SK-N-SH treated with all-trans-retinoic acid at 6 μM for 48 hours (cell line): ENCODE measurements at regions not wholly inside any gene's neighbourhood (a gene's known extent, or its start where the extent isn't known, plus 50 kb on each side); places are given as distances from the start of the nearest gene placed in this dataset.
A peak's percentile ranks its signal among the peaks of the same experiment; 100 is the strongest.

Source experiments
- ATAC-seq: fragments of 200-7000 bp; cut with Tn5 transposase; 3 replicates; pipeline ENCODE4 v1.9.1; 2020; ENCODE audit warnings: mild to moderate bottlenecking, moderate library complexity
- ARNTL ChIP-seq: fragments of 450-650 bp; formaldehyde crosslinking; IDR thresholded peaks from 2 replicates; pipeline ENCODE4 v1.5.0; 2020; ENCODE audit warnings: low read depth, mild to moderate bottlenecking, moderate library complexity, borderline replicate concordance
- CSDC2 ChIP-seq: fragments of 250-450 bp; sonication (Bioruptor Pico); IDR thresholded peaks from 2 replicates; pipeline ENCODE4 v1.5.0; 2020; ENCODE audit warnings: mild to moderate bottlenecking, moderate library complexity
- ISL1 ChIP-seq: fragments of 250-450 bp; sonication (Bioruptor Pico); IDR thresholded peaks from 2 replicates; pipeline ENCODE4 v2.1.2; 2022; ENCODE audit warnings: mild to moderate bottlenecking, moderate library complexity
- OSR1 ChIP-seq: fragments of 250-450 bp; sonication (Bioruptor Pico); IDR thresholded peaks from 2 replicates; pipeline ENCODE4 v1.8.0; 2022; ENCODE audit warnings: moderate library complexity, mild to moderate bottlenecking, inconsistent platforms
- PPARA ChIP-seq: fragments of 250-450 bp; sonication (Bioruptor Pico); IDR thresholded peaks from 2 replicates; pipeline ENCODE4 v1.5.0; 2020; ENCODE audit warnings: mild to moderate bottlenecking, borderline replicate concordance
- RARB ChIP-seq: fragments of 250-450 bp; sonication (Bioruptor Pico); IDR thresholded peaks from 2 replicates; pipeline ENCODE4 v1.8.0; 2021; ENCODE audit warnings: mild to moderate bottlenecking, moderate library complexity
- SNAI2 ChIP-seq: fragments of 250-450 bp; sonication (Bioruptor Pico); IDR thresholded peaks from 2 replicates; pipeline ENCODE4 v1.5.0; 2020; ENCODE audit warnings: mild to moderate bottlenecking, moderate library complexity
- TCF4 ChIP-seq: fragments of 250-450 bp; sonication (Bioruptor Pico); IDR thresholded peaks from 2 replicates; pipeline ENCODE4 v1.8.0; 2021; ENCODE audit warnings: mild to moderate bottlenecking, moderate library complexity, borderline replicate concordance
- TOX ChIP-seq: fragments of 250-450 bp; sonication (Bioruptor Pico); IDR thresholded peaks from 2 replicates; pipeline ENCODE4 v1.8.0; 2021; ENCODE audit warnings: mild to moderate bottlenecking, moderate library complexity, borderline replicate concordance
- ZC3H10 ChIP-seq: fragments of 250-450 bp; sonication (Bioruptor Pico); IDR thresholded peaks from 2 replicates; pipeline ENCODE4 v1.5.1; 2021; ENCODE audit warnings: mild to moderate bottlenecking, moderate library complexity
- ZFP3 ChIP-seq: fragments of 250-450 bp; sonication (Bioruptor Pico); IDR thresholded peaks from 2 replicates; pipeline ENCODE4 v1.5.0; 2020; ENCODE audit warnings: mild to moderate bottlenecking, moderate library complexity
- ZFP30 ChIP-seq: fragments of 450-650 bp; formaldehyde crosslinking; IDR thresholded peaks from 2 replicates; pipeline ENCODE4 v1.5.0; 2022; ENCODE audit warnings: mild to moderate bottlenecking, moderate library complexity
- ZNF70 ChIP-seq: fragments of 450-650 bp; formaldehyde crosslinking; IDR thresholded peaks from 2 replicates; pipeline ENCODE4 v1.5.0; 2020; ENCODE audit warnings: mild to moderate bottlenecking, moderate library complexity
- ZNF8 ChIP-seq: fragments of 450-650 bp; formaldehyde crosslinking; IDR thresholded peaks from 2 replicates; pipeline ENCODE4 v1.5.0; 2020; ENCODE audit warnings: mild to moderate bottlenecking, moderate library complexity
- TF ChIP-seq, protein P1 (sequence below): fragments of 250-450 bp; sonication (Bioruptor Pico); IDR thresholded peaks from 2 replicates; pipeline ENCODE4 v1.8.0; 2020; ENCODE audit warnings: mild to moderate bottlenecking, moderate library complexity, borderline replicate concordance
- TF ChIP-seq, protein P2 (sequence below): fragments of 250-450 bp; sonication (Bioruptor Pico); IDR thresholded peaks from 2 replicates; pipeline ENCODE4 v1.8.0; 2021; ENCODE audit warnings: low read depth, mild to moderate bottlenecking, moderate library complexity, borderline replicate concordance
- TF ChIP-seq, protein P3 (sequence below): fragments of 250-450 bp; sonication (Bioruptor Pico); IDR thresholded peaks from 2 replicates; pipeline ENCODE4 v1.5.0; 2020; ENCODE audit warnings: mild to moderate bottlenecking, moderate library complexity
- TF ChIP-seq, protein P4 (sequence below): fragments of 250-450 bp; sonication (Bioruptor Pico); IDR thresholded peaks from 2 replicates; pipeline ENCODE4 v1.5.1; 2021; ENCODE audit warnings: mild to moderate bottlenecking, moderate library complexity
- TF ChIP-seq, protein P5 (sequence below): fragments of 250-450 bp; sonication (Bioruptor Pico); IDR thresholded peaks from 2 replicates; pipeline ENCODE4 v1.5.1; 2020; ENCODE audit warnings: low read depth, mild to moderate bottlenecking, moderate library complexity

DNA sequence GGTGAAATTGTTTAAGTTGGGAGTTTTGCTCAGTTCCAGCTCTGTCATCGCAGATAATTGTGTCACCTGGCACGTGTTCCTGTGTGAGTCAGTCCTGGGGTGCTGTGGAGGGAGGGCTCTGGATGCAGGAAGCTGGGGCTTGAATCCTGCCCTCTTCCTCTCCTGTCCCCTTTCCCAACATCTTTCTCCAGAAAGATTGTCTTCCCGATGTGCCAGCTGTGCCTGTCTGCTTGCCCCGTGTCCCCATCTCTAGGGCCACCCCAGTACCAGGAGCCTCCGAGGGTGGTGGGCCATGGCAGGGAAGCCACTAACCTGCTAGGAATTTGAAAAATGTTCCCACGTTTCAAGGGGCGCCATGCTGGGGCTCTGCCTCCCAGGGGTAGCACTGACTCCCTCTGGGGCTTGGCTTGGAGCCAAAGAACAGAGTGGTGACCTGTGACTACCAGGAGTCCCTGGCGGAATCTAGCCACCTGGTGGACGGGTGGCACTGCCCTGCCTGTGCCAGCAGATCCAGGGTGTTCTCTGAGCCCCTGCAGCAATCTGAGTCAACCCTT is 198.1 kb downstream of the ENGASE start:
- TF ChIP-seq, protein P1, sequence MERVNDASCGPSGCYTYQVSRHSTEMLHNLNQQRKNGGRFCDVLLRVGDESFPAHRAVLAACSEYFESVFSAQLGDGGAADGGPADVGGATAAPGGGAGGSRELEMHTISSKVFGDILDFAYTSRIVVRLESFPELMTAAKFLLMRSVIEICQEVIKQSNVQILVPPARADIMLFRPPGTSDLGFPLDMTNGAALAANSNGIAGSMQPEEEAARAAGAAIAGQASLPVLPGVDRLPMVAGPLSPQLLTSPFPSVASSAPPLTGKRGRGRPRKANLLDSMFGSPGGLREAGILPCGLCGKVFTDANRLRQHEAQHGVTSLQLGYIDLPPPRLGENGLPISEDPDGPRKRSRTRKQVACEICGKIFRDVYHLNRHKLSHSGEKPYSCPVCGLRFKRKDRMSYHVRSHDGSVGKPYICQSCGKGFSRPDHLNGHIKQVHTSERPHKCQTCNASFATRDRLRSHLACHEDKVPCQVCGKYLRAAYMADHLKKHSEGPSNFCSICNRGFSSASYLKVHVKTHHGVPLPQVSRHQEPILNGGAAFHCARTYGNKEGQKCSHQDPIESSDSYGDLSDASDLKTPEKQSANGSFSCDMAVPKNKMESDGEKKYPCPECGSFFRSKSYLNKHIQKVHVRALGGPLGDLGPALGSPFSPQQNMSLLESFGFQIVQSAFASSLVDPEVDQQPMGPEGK (CRISPR knock-in tag): no peak
- TF ChIP-seq ZFP3 (CRISPR knock-in tag) (no peak), TOX (CRISPR knock-in tag) (no peak), OSR1 (CRISPR knock-in tag) (no peak), ZFP30 (CRISPR knock-in tag) (no peak), RARB (no peak), SNAI2 (CRISPR knock-in tag) (no peak), ARNTL (CRISPR knock-in tag) (no peak), PPARA (CRISPR knock-in tag) (no peak), ZC3H10 (CRISPR knock-in tag) (no peak), ISL1 (CRISPR knock-in tag) (no peak), ZNF70 (CRISPR knock-in tag) (no peak), CSDC2 (CRISPR knock-in tag) (no peak), ZNF8 (no peak)
- TF ChIP-seq, protein P2, sequence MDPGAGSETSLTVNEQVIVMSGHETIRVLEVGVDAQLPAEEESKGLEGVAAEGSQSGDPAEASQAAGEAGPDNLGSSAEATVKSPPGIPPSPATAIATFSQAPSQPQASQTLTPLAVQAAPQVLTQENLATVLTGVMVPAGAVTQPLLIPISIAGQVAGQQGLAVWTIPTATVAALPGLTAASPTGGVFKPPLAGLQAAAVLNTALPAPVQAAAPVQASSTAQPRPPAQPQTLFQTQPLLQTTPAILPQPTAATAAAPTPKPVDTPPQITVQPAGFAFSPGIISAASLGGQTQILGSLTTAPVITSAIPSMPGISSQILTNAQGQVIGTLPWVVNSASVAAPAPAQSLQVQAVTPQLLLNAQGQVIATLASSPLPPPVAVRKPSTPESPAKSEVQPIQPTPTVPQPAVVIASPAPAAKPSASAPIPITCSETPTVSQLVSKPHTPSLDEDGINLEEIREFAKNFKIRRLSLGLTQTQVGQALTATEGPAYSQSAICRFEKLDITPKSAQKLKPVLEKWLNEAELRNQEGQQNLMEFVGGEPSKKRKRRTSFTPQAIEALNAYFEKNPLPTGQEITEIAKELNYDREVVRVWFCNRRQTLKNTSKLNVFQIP: no peak
- TF ChIP-seq, protein P3, sequence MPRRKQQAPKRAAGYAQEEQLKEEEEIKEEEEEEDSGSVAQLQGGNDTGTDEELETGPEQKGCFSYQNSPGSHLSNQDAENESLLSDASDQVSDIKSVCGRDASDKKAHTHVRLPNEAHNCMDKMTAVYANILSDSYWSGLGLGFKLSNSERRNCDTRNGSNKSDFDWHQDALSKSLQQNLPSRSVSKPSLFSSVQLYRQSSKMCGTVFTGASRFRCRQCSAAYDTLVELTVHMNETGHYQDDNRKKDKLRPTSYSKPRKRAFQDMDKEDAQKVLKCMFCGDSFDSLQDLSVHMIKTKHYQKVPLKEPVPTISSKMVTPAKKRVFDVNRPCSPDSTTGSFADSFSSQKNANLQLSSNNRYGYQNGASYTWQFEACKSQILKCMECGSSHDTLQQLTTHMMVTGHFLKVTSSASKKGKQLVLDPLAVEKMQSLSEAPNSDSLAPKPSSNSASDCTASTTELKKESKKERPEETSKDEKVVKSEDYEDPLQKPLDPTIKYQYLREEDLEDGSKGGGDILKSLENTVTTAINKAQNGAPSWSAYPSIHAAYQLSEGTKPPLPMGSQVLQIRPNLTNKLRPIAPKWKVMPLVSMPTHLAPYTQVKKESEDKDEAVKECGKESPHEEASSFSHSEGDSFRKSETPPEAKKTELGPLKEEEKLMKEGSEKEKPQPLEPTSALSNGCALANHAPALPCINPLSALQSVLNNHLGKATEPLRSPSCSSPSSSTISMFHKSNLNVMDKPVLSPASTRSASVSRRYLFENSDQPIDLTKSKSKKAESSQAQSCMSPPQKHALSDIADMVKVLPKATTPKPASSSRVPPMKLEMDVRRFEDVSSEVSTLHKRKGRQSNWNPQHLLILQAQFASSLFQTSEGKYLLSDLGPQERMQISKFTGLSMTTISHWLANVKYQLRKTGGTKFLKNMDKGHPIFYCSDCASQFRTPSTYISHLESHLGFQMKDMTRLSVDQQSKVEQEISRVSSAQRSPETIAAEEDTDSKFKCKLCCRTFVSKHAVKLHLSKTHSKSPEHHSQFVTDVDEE (CRISPR knock-in tag): no peak
- TF ChIP-seq, protein P4, sequence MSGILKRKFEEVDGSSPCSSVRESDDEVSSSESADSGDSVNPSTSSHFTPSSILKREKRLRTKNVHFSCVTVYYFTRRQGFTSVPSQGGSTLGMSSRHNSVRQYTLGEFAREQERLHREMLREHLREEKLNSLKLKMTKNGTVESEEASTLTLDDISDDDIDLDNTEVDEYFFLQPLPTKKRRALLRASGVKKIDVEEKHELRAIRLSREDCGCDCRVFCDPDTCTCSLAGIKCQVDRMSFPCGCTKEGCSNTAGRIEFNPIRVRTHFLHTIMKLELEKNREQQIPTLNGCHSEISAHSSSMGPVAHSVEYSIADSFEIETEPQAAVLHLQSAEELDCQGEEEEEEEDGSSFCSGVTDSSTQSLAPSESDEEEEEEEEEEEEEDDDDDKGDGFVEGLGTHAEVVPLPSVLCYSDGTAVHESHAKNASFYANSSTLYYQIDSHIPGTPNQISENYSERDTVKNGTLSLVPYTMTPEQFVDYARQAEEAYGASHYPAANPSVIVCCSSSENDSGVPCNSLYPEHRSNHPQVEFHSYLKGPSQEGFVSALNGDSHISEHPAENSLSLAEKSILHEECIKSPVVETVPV: no peak
- TF ChIP-seq, protein P5, sequence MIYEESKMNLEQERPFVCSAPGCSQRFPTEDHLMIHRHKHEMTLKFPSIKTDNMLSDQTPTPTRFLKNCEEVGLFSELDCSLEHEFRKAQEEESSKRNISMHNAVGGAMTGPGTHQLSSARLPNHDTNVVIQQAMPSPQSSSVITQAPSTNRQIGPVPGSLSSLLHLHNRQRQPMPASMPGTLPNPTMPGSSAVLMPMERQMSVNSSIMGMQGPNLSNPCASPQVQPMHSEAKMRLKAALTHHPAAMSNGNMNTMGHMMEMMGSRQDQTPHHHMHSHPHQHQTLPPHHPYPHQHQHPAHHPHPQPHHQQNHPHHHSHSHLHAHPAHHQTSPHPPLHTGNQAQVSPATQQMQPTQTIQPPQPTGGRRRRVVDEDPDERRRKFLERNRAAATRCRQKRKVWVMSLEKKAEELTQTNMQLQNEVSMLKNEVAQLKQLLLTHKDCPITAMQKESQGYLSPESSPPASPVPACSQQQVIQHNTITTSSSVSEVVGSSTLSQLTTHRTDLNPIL: no peak
- peak; percentile 24; the same call in 2 of the 3 replicates for ATAC-seq

DNA sequence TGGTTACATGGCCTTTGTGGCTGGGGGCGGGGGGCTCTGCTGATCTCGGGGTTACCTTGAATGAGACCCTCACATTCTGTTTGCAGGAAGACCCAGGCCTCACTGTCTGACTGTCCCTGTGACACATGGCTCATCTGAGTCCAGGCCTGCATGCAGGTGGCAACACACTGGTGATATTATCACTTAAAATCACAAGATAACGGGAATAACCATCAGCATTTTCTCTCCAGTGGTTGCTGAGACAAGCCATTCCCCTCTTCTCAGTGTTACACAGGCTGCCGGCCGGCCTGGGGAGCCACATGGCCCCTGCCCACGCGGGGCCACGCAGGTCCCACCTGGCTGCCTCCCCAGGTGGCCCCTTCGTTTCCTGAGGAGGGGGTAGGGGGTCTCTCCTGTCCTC is 197.6 kb downstream of the ENGASE start:
- TF ChIP-seq ZNF70 (CRISPR knock-in tag): no peak
- TF ChIP-seq, protein P3 (CRISPR knock-in tag): peak; percentile 87
- peak; percentile 99 for TF ChIP-seq TCF4 (CRISPR knock-in tag)
- peak; percentile 86; the same call in 1 of the 2 replicates for TF ChIP-seq SNAI2 (CRISPR knock-in tag)
- ATAC-seq: no peak; the same call in 2 of the 3 replicates
